ENCODE measurements at regions not wholly inside any gene's neighbourhood (a gene's known extent, or its start where the extent isn't known, plus 50 kb on each side); places are given as distances from the start of the nearest gene placed in this dataset.

DNA sequence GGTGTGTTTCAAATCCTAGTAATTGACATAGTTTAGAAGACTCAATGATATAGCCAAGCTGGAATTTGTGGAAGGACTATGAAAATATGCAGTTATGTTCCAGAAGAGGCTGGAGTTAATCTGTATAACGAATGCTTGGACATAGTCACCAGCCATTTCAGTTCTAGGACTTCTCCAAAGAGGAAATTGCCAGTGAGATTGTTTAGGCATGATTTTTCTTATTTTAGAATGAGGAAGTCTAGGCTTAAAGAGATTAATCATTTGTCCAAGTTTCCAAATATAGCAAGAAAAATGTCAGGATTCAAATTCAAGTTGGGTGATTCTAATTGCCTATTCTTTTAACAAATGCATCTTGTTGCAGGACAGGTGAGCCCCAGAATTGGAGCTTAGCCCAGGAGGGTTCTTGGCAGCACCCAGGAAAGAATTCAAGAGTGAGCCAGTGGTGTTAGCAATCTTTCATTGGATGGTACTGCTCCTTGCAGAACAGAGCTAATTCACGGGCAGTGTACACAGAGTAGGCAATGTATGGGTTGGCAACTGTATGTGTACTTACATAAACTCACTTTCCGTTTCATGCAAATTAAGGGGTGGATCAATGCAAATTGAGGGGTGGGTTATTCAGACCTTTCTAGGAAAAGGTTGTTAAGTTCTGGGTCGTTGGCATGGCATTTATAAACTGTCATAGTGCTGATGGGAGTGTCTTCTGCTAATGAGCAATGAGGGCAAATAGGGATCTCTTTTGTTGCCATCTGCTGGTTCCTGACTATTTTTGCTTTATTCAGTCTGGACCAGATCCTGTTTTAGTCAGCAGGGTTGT, 763.1 kb upstream of the SLITRK1 start:
- no peak overlapping the region for H3K27ac Mint-ChIP-seq
- CTCF ChIA-PET: no interaction called here

DNA sequence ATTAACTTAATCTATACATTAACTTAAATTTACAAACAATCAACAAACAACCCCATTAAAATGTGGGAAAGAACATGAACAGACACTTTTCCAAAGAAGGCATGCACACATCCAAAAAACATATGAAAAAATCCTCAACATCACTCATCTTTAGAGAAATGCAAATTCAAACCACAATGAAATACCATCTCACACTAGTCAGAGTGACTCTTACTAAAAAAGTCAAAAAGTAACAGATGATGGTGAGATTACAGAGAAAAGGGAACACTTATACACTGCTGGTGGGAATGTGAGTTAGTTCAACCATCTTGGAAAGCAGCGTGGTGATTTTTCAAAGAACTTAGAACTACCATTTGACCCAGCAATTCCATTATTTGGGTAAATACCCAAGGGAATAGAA, 759.2 kb upstream of the SLITRK1 start:
- intact Hi-C loops (cut with micrococcal nuclease): no loop called here
- TF ChIP-seq, protein P1, sequence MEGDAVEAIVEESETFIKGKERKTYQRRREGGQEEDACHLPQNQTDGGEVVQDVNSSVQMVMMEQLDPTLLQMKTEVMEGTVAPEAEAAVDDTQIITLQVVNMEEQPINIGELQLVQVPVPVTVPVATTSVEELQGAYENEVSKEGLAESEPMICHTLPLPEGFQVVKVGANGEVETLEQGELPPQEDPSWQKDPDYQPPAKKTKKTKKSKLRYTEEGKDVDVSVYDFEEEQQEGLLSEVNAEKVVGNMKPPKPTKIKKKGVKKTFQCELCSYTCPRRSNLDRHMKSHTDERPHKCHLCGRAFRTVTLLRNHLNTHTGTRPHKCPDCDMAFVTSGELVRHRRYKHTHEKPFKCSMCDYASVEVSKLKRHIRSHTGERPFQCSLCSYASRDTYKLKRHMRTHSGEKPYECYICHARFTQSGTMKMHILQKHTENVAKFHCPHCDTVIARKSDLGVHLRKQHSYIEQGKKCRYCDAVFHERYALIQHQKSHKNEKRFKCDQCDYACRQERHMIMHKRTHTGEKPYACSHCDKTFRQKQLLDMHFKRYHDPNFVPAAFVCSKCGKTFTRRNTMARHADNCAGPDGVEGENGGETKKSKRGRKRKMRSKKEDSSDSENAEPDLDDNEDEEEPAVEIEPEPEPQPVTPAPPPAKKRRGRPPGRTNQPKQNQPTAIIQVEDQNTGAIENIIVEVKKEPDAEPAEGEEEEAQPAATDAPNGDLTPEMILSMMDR (IDR thresholded peaks at IDR 0.05): no peak
- Mint-ChIP-seq H3K36me3 (ENCODE audit: low read depth) (no peaks in the 10 kb centered on the region), H3K4me3 (no peak overlapping the region), H3K27ac (no peak overlapping the region), H3K4me1 (no peaks in the 10 kb centered on the region), H3K27me3 (no peaks in the 10 kb centered on the region), H3K9me3 (peaks cover 14% of the 10 kb centered on the region)
- no peak for ATAC-seq (ENCODE audit: low read depth)
- POLR2A ChIA-PET: no interaction called here
- no peak for DNase-seq
- CTCF ChIA-PET: no interaction called here

More for the DNA sequence above, 763.1 kb upstream of the SLITRK1 start:
- intact Hi-C loops (cut with micrococcal nuclease): no loop called here
- H3K36me3 Mint-ChIP-seq (ENCODE audit: low read depth): no peaks in the 10 kb centered on the region
- DNase-seq: no peak
- peaks cover 2% of the 10 kb centered on the region for H3K9me3 Mint-ChIP-seq
- TF ChIP-seq, protein P1 (IDR thresholded peaks at IDR 0.05): no peak
- H3K27me3 Mint-ChIP-seq: no peaks in the 10 kb centered on the region
- H3K4me3 Mint-ChIP-seq: no peak overlapping the region
- POLR2A ChIA-PET: no interaction called here
- ATAC-seq (ENCODE audit: low read depth): no peak
- H3K4me1 Mint-ChIP-seq: no peaks in the 10 kb centered on the region

DNA sequence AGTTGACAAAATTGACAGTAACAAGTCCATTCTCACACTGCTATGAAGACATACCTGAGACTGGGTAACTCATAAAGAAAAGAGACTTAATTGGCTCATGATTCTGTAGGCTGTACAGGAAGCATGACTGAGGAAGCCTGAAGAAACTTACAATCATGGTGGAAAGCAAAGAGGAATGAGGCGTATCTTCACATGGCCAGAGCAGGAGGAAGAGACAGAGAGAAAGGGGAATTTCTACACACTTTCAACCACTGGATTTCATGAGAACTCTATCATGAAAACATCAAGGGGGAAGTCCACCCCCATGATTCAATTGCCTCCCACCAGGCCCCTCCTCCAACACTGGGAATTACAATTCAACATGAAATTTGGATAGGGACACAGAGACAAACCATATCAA, 758.4 kb upstream of the SLITRK1 start:
- intact Hi-C loops (cut with micrococcal nuclease): no loop called here
- H3K36me3 Mint-ChIP-seq (ENCODE audit: low read depth): no peaks in the 10 kb centered on the region
- H3K27me3 Mint-ChIP-seq: no peaks in the 10 kb centered on the region
- H3K9me3 Mint-ChIP-seq: peaks cover 14% of the 10 kb centered on the region
- DNase-seq (no peak), ATAC-seq (ENCODE audit: low read depth) (no peak)
- H3K4me3 Mint-ChIP-seq: no peak overlapping the region
- TF ChIP-seq, protein P1 (IDR thresholded peaks at IDR 0.05): no peak
- no peak overlapping the region for H3K27ac Mint-ChIP-seq
- no peaks in the 10 kb centered on the region for H3K4me1 Mint-ChIP-seq
- ChIA-PET POLR2A (no interaction called here), CTCF (no interaction called here)

DNA sequence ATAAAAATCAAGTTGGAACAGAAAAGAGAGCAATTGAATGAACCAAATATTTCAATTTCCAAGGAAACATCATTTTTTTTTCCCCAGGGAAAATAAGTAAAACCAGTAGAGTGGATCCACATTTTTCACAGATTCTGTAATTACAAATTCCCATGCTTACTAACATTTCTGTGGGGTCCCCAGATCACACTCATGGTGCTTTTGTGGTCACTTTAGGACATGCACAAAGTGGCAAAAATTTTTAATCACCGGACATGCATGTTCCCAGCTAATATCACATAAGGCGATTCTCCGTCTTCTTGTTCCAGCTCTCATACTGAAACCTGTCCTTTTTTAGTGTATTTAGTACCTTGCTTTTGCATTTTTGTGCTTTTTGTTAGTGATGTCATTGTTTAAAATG, 748.2 kb upstream of the SLITRK1 start:
- CTCF ChIA-PET: no interaction called here
- no peaks in the 10 kb centered on the region for H3K27me3 Mint-ChIP-seq
- TF ChIP-seq, protein P1 (IDR thresholded peaks at IDR 0.05): no peak

DNA sequence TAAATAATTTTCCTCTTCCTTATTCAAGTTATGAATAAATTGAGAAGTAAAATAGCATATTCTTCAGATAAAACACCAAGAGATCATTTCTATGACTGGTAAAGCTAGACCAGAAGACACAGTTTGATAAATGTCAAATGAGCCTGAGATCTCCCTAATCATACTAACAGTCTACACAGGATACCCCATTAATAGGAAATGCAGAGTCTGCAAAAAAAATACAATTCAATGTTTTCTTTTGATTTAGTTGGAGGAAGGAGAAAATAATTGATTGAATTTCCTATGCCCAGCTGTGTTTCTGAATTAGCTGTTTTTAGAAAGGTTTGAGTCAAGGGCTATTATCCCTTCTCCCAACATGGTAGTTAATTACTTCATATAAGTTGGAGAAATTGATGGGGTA, 734.6 kb upstream of the SLITRK1 start:
- Mint-ChIP-seq H3K27me3 (no peaks in the 10 kb centered on the region), H3K4me1 (no peaks in the 10 kb centered on the region), H3K27ac (no peak overlapping the region), H3K36me3 (ENCODE audit: low read depth) (no peaks in the 10 kb centered on the region), H3K9me3 (peaks cover 10% of the 10 kb centered on the region), H3K4me3 (no peak overlapping the region)
- POLR2A ChIA-PET: no interaction called here
- DNase-seq: no peak
- TF ChIP-seq, protein P1 (IDR thresholded peaks at IDR 0.05): no peak
- intact Hi-C loops (cut with micrococcal nuclease): no loop called here
- no peak for ATAC-seq (ENCODE audit: low read depth)
- CTCF ChIA-PET: no interaction called here

More for the DNA sequence above, 748.2 kb upstream of the SLITRK1 start:
- no peak overlapping the region for H3K27ac Mint-ChIP-seq
- no peaks in the 10 kb centered on the region for H3K36me3 Mint-ChIP-seq (ENCODE audit: low read depth)
- ATAC-seq (ENCODE audit: low read depth) (no peak), DNase-seq (no peak)
- no peak overlapping the region for H3K4me3 Mint-ChIP-seq
- no peaks in the 10 kb centered on the region for H3K4me1 Mint-ChIP-seq
- peaks cover 11% of the 10 kb centered on the region for H3K9me3 Mint-ChIP-seq
- intact Hi-C loops (cut with micrococcal nuclease): no loop called here
- POLR2A ChIA-PET: no interaction called here

Measured in activated B cell treated with CpG ODN at 0.5 μM for 24 hours (primary cell).